GM12878 (cell line): ENCODE measurements at regions not wholly inside any gene's neighbourhood (a gene's known extent, or its start where the extent isn't known, plus 50 kb on each side); places are given as distances from the start of the nearest gene placed in this dataset.

ENCODE experiments used
- ATAC-seq: fragments of 200-7000 bp; cut with Tn5 transposase; 3 replicates; pipeline ENCODE4 v1.9.1; 2020; ENCODE audit warnings: mild to moderate bottlenecking, moderate library complexity
- BruUV-seq: library from RNA; stranded (reverse); fragments of 400-500 nt; replicated peaks from 2 replicates; lab custom pipeline; 2021; lab: Mats Ljungman, UMichigan
- CTCF ChIA-PET: fragments of 300-600 bp; sonication (Branson Sonifier 250); formaldehyde crosslinking; extraction: SDS; loops from one replicate; lab custom pipeline; 2021; ENCODE audit warnings: inconsistent platforms; lab: Yijun Ruan, JAX
- POLR2A ChIA-PET: fragments of 350-600 bp; formaldehyde crosslinking; extraction: SDS; loops from one replicate; lab custom pipeline; 2021; ENCODE audit warnings: inconsistent platforms; lab: Charles Lee
- RAD21 ChIA-PET: fragments of 300-600 bp; sonication (Branson Sonifier 250); formaldehyde crosslinking; loops from one replicate; lab custom pipeline; 2023; ENCODE audit warnings: antibody characterized with exemption; ENCODE audit not compliant: unreplicated experiment; lab: Charles Lee
- SMC1A ChIA-PET: fragments of 300-600 bp; sonication (Branson Sonifier 250); formaldehyde crosslinking; loops from one replicate; lab custom pipeline; 2023; ENCODE audit not compliant: unreplicated experiment, uncharacterized antibody; lab: Charles Lee
- DNase-seq: peaks from one replicate; pipeline ENCODE4 v3.0.0-alpha.2; 2011; ENCODE audit warnings: low read depth, low spot score
- FAIRE-seq: peaks from 3 replicates; lab custom pipeline; 2011; peaks lifted over from hg19 to GRCh38; lab: Jason Lieb, UNC
- H2AFZ ChIP-seq: 2 replicates; pipeline ENCODE4 v1.6.0; 2011; ENCODE audit warnings: low read depth, low read length, control low read depth; ENCODE audit not compliant: control insufficient read depth
- H3K27ac ChIP-seq: 2 replicates; pipeline ENCODE4 v1.5.1; 2011; ENCODE audit warnings: control low read depth; ENCODE audit not compliant: control insufficient read depth, insufficient read depth
- H3K27me3 ChIP-seq, 2 experiments: replicated peaks in 1 of 2; 2 replicates each; pipeline versions ENCODE4 v1.6.0 to v1.6.1; 2011; ENCODE audit warnings: low read length in 1 of 2; ENCODE audit not compliant: control insufficient read depth in 2 of 2, insufficient read depth in 2 of 2
- H3K36me3 ChIP-seq, 2 experiments: 2 replicates each; pipeline ENCODE4 v1.5.1; 2011; ENCODE audit warnings: low read length in 1 of 2; ENCODE audit not compliant: control insufficient read depth in 2 of 2, insufficient read depth in 2 of 2
- H3K4me1 ChIP-seq: 2 replicates; pipeline ENCODE4 v1.6.1; 2011; ENCODE audit warnings: mild to moderate bottlenecking, low read length, moderate library complexity, mixed read lengths; ENCODE audit not compliant: control insufficient read depth, insufficient read depth
- H3K4me2 ChIP-seq: 2 replicates; pipeline ENCODE4 v1.6.0; 2011; ENCODE audit warnings: control low read depth; ENCODE audit not compliant: control insufficient read depth, insufficient read depth
- H3K4me3 ChIP-seq: fragments of 200-600 bp; sonication (generic); 2 replicates; pipeline ENCODE4 v1.5.1; 2016
- H3K79me2 ChIP-seq: 2 replicates; pipeline ENCODE4 v1.6.0; 2011; ENCODE audit warnings: low read length; ENCODE audit not compliant: control insufficient read depth, insufficient read depth
- H3K9ac ChIP-seq: 2 replicates; pipeline ENCODE4 v1.8.0; 2011; ENCODE audit warnings: low read length, control low read depth, mixed read lengths; ENCODE audit not compliant: control insufficient read depth, insufficient read depth
- H3K9me3 ChIP-seq: replicated peaks from 3 replicates; pipeline ENCODE4 v1.5.1; 2011; ENCODE audit warnings: mild to moderate bottlenecking, low read length; ENCODE audit not compliant: control insufficient read depth, insufficient read depth
- H4K20me1 ChIP-seq: 2 replicates; pipeline ENCODE4 v1.6.0; 2011; ENCODE audit not compliant: control insufficient read depth, insufficient read depth
- CHD2 ChIP-seq: IDR thresholded peaks from 2 replicates; pipeline ENCODE4 v1.6.1; 2011; ENCODE audit warnings: low read depth, low read length, improper control_type of control experiment, borderline replicate concordance
- FOS ChIP-seq: IDR thresholded peaks from 3 replicates; pipeline ENCODE4 v1.6.1; 2011; ENCODE audit warnings: borderline replicate concordance; ENCODE audit not compliant: insufficient read length; ENCODE audit errors: extremely low read depth
- IRF3 ChIP-seq: fragments of 450-650 bp; IDR thresholded peaks from 2 replicates; pipeline ENCODE4 v1.6.1; 2014; ENCODE audit warnings: mild to moderate bottlenecking
- MYC ChIP-seq: IDR thresholded peaks from 2 replicates; pipeline ENCODE4 v1.6.1; 2011; ENCODE audit warnings: mild to moderate bottlenecking, low read length, moderate library complexity, inconsistent platforms; ENCODE audit not compliant: insufficient read depth, insufficient replicate concordance, insufficient read length, severe bottlenecking
- PML ChIP-seq: IDR thresholded peaks from 2 replicates; pipeline ENCODE4 v1.6.1; 2012; ENCODE audit warnings: low read length, inconsistent platforms
- POU2F2 ChIP-seq: IDR thresholded peaks from 3 replicates; pipeline ENCODE4 v1.6.1; 2011; ENCODE audit warnings: low read depth, mild to moderate bottlenecking, low read length, borderline replicate concordance
- SPI1 ChIP-seq: IDR thresholded peaks from 2 replicates; pipeline ENCODE4 v1.6.1; 2011; ENCODE audit warnings: low read depth, mild to moderate bottlenecking, low read length, moderate library complexity, borderline replicate concordance; ENCODE audit not compliant: insufficient read depth
- SRF ChIP-seq, 2 experiments: IDR thresholded peaks; 2 replicates each; pipeline ENCODE4 v1.6.1; 2011; ENCODE audit warnings: low read depth in 2 of 2, low read length in 2 of 2, mild to moderate bottlenecking in 1 of 2, moderate library complexity in 1 of 2
- STAT3 ChIP-seq: IDR thresholded peaks from 2 replicates; pipeline ENCODE4 v1.6.1; 2011; ENCODE audit warnings: low read depth, low read length, improper control_type of control experiment
- WGBS: methylation state at CpG from one replicate; pipeline ENCODE4 v1.1.6; 2016; ENCODE audit warnings: low lambda C conversion rate; ENCODE audit not compliant: insufficient replicate concordance, insufficient coverage; ENCODE audit errors: missing lambda C conversion rate; 5-methylcytosine and 5-hydroxymethylcytosine counted together
- in situ Hi-C: fragments of 300-500 bp; cut with MboI; formaldehyde crosslinking; loops from 9 replicates; pipeline ENCODE4 v1.14.3; 2018; ENCODE audit warnings: mixed read lengths
- intact Hi-C: fragments of 100-400 bp; cut with micrococcal nuclease; formaldehyde crosslinking; loops from one replicate; pipeline ENCODE4 v1.14.2; 2022; ENCODE audit not compliant: unreplicated experiment
- TF ChIP-seq, protein P1 (sequence below): fragments of 450-650 bp; formaldehyde crosslinking; IDR thresholded peaks from 2 replicates; pipeline ENCODE4 v1.5.0; 2022; ENCODE audit warnings: mild to moderate bottlenecking, missing genetic modification characterization
- TF ChIP-seq, protein P2 (sequence below): fragments of 150-350 bp; IDR thresholded peaks from 2 replicates; pipeline ENCODE4 v1.6.1; 2014; ENCODE audit warnings: mild to moderate bottlenecking, low read depth, low read length
- TF ChIP-seq, protein P3 (sequence below): fragments of 150-350 bp; IDR thresholded peaks from 2 replicates; pipeline ENCODE4 v1.6.1; 2016; ENCODE audit warnings: low read depth, low read length

DNA sequence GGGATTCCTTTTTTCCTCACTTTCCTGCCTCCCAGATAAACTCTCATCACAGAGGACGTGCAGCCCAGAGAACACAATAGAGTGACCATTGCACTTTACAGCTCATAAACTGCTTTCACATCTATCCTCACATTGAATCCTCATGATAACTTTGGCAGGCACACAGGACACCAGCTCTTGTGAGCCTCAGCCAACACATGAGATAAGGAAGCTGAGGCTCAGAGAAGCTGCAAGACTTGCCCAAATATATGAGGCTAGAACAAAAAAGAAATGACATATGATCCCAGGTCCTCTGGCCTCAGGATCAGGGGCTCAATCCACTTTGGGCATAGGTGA lies 85.0 kb upstream of the CPEB2 start:
- no peaks in the 10 kb centered on the region for H3K9me3 ChIP-seq
- H2AFZ ChIP-seq = no peak overlapping the region
- SMC1A ChIA-PET = interaction anchor here (0.6 to 1.2 kb wide), 5 partner anchors 10 to 175 kb away, joined by 3 to 5 read pairs (median 3); no protein-coding TSS in a partner anchor
- H3K4me3 ChIP-seq = no peak overlapping the region
- ATAC-seq = peak; percentile 40
- in situ Hi-C loops = no loop called here
- no TSS peak for BruUV-seq
- no peaks in the 10 kb centered on the region for H3K79me2 ChIP-seq
- H3K4me1 ChIP-seq = peaks cover 6% of the 10 kb centered on the region
- CTCF ChIA-PET = interaction anchor here (1.0 kb wide), 1 partner anchor 92 kb away, joined by 3 read pairs; no protein-coding TSS in a partner anchor
- RAD21 ChIA-PET = interaction anchor here (0.6 to 1.3 kb wide), 3 partner anchors 22 to 92 kb away, joined by 3 to 5 read pairs (median 3); no protein-coding TSS in a partner anchor
- intact Hi-C loops = no loop called here
- FAIRE-seq = peak; percentile 65
- no peak for DNase-seq
- WGBS = 19% methylated on average over 1 of the region's 1 CpG
- H3K27ac ChIP-seq = no peak overlapping the region
- POLR2A ChIA-PET = no interaction called here
- H4K20me1 ChIP-seq = no peaks in the 10 kb centered on the region
- no peaks in the 10 kb centered on the region for H3K36me3 ChIP-seq
- H3K27me3 ChIP-seq = no peaks in the 10 kb centered on the region
- no peak overlapping the region for H3K4me2 ChIP-seq
- no peak overlapping the region for H3K9ac ChIP-seq
- TF ChIP-seq IRF3 = no peak
- TF ChIP-seq CHD2 = no peak
- TF ChIP-seq, protein P1, sequence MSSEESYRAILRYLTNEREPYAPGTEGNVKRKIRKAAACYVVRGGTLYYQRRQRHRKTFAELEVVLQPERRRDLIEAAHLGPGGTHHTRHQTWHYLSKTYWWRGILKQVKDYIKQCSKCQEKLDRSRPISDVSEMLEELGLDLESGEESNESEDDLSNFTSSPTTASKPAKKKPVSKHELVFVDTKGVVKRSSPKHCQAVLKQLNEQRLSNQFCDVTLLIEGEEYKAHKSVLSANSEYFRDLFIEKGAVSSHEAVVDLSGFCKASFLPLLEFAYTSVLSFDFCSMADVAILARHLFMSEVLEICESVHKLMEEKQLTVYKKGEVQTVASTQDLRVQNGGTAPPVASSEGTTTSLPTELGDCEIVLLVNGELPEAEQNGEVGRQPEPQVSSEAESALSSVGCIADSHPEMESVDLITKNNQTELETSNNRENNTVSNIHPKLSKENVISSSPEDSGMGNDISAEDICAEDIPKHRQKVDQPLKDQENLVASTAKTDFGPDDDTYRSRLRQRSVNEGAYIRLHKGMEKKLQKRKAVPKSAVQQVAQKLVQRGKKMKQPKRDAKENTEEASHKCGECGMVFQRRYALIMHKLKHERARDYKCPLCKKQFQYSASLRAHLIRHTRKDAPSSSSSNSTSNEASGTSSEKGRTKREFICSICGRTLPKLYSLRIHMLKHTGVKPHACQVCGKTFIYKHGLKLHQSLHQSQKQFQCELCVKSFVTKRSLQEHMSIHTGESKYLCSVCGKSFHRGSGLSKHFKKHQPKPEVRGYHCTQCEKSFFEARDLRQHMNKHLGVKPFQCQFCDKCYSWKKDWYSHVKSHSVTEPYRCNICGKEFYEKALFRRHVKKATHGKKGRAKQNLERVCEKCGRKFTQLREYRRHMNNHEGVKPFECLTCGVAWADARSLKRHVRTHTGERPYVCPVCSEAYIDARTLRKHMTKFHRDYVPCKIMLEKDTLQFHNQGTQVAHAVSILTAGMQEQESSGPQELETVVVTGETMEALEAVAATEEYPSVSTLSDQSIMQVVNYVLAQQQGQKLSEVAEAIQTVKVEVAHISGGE = no peak
- TF ChIP-seq MYC = no peak
- no peak for TF ChIP-seq PML
- TF ChIP-seq, protein P2, sequence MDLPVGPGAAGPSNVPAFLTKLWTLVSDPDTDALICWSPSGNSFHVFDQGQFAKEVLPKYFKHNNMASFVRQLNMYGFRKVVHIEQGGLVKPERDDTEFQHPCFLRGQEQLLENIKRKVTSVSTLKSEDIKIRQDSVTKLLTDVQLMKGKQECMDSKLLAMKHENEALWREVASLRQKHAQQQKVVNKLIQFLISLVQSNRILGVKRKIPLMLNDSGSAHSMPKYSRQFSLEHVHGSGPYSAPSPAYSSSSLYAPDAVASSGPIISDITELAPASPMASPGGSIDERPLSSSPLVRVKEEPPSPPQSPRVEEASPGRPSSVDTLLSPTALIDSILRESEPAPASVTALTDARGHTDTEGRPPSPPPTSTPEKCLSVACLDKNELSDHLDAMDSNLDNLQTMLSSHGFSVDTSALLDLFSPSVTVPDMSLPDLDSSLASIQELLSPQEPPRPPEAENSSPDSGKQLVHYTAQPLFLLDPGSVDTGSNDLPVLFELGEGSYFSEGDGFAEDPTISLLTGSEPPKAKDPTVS = no peak
- no peak for TF ChIP-seq STAT3
- no peak for TF ChIP-seq SPI1
- TF ChIP-seq, protein P3, sequence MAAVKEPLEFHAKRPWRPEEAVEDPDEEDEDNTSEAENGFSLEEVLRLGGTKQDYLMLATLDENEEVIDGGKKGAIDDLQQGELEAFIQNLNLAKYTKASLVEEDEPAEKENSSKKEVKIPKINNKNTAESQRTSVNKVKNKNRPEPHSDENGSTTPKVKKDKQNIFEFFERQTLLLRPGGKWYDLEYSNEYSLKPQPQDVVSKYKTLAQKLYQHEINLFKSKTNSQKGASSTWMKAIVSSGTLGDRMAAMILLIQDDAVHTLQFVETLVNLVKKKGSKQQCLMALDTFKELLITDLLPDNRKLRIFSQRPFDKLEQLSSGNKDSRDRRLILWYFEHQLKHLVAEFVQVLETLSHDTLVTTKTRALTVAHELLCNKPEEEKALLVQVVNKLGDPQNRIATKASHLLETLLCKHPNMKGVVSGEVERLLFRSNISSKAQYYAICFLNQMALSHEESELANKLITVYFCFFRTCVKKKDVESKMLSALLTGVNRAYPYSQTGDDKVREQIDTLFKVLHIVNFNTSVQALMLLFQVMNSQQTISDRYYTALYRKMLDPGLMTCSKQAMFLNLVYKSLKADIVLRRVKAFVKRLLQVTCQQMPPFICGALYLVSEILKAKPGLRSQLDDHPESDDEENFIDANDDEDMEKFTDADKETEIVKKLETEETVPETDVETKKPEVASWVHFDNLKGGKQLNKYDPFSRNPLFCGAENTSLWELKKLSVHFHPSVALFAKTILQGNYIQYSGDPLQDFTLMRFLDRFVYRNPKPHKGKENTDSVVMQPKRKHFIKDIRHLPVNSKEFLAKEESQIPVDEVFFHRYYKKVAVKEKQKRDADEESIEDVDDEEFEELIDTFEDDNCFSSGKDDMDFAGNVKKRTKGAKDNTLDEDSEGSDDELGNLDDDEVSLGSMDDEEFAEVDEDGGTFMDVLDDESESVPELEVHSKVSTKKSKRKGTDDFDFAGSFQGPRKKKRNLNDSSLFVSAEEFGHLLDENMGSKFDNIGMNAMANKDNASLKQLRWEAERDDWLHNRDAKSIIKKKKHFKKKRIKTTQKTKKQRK = no peak
- no peak for TF ChIP-seq FOS
- TF ChIP-seq POU2F2 = no peak
- no peak for TF ChIP-seq SRF (IDR thresholded peaks at IDR 0.05; ENCODE audit: low read depth in 2 of 2, low read length in 2 of 2)
